ENCODE measurements at regions not wholly inside any gene's neighbourhood (a gene's known extent, or its start where the extent isn't known, plus 50 kb on each side); places are given as distances from the start of the nearest gene placed in this dataset.
A peak's percentile ranks its signal among the peaks of the same experiment; 100 is the strongest.

DNA sequence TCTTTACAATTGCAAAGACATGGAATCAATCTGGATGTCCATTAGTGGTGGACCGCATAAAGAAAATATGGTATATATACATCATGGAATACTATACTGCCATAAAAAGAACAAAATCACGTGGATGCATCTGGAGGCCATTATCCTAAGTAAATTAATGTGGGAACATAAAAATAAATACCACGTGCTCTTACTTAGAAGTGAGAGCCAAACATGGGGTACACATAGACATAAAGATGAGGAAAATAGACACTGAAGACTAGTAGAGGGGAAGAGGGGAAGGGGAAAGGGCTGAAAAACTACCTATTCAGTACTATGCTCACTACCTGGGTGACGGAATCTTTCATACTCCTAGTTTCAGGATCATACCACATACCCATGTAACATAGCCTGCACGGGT lies 179.3 kb upstream of the TECRL start:
- H3K4me3 ChIP-seq (ENCODE audit: low read length), result no peak overlapping the region
- H4K20me1 ChIP-seq (ENCODE audit: insufficient read depth, low read length), result no peaks in the 10 kb centered on the region
- no peak overlapping the region for H3K4me2 ChIP-seq (ENCODE audit: low read length)
- no peak overlapping the region for H3K9ac ChIP-seq (ENCODE audit: low read length)
- TF ChIP-seq, protein P1, sequence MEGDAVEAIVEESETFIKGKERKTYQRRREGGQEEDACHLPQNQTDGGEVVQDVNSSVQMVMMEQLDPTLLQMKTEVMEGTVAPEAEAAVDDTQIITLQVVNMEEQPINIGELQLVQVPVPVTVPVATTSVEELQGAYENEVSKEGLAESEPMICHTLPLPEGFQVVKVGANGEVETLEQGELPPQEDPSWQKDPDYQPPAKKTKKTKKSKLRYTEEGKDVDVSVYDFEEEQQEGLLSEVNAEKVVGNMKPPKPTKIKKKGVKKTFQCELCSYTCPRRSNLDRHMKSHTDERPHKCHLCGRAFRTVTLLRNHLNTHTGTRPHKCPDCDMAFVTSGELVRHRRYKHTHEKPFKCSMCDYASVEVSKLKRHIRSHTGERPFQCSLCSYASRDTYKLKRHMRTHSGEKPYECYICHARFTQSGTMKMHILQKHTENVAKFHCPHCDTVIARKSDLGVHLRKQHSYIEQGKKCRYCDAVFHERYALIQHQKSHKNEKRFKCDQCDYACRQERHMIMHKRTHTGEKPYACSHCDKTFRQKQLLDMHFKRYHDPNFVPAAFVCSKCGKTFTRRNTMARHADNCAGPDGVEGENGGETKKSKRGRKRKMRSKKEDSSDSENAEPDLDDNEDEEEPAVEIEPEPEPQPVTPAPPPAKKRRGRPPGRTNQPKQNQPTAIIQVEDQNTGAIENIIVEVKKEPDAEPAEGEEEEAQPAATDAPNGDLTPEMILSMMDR (IDR thresholded peaks at IDR 0.05; ENCODE audit: low read depth, low read length), result no peak
- no peak for TF ChIP-seq EZH2phosphoT487 (IDR thresholded peaks at IDR 0.05; ENCODE audit: low read depth)
- H3K79me2 ChIP-seq (ENCODE audit: low read length), result no peaks in the 10 kb centered on the region
- no peaks in the 10 kb centered on the region for H3K27me3 ChIP-seq (ENCODE audit: low read depth, low read length)
- no peaks in the 10 kb centered on the region for H3K36me3 ChIP-seq (replicated peaks; ENCODE audit: low read depth, low read length)
- H3K9me3 ChIP-seq (ENCODE audit: insufficient read depth, low read length), result no peaks in the 10 kb centered on the region
- no peak overlapping the region for H3K27ac ChIP-seq (ENCODE audit: low read length)
- H3K4me1 ChIP-seq (ENCODE audit: low read length), result peaks cover 8% of the 10 kb centered on the region
- no peak overlapping the region for H2AFZ ChIP-seq (ENCODE audit: low read depth, low read length)

DNA sequence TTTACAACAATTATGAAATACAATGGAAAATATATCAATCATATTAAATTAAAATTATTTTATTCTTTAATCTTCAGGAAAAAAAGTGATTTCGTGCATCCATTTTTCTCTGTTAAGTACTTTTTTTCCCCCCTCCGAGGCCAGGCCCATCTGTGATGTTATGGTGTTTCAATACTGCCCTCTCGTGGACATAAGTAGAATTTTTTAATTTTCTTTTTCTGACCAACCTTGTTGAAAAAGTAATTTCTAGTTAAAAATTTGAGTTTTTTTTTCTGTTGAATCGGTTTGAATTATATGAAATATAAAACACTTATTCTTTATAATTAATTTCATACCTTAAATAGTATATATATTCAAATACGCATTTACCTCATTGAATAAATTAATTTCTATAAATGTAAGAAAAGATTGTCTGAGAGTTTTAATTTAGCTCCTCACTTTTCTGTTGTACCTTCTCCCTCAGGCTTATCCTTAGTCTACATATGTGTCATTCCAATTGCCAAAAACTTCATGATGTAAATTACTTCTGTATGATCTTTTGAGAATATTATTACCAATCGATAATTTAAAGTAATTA lies 175.8 kb upstream of the TECRL start:
- no peaks in the 10 kb centered on the region for H3K36me3 ChIP-seq (replicated peaks; ENCODE audit: low read depth, low read length)
- H4K20me1 ChIP-seq (ENCODE audit: insufficient read depth, low read length), result no peaks in the 10 kb centered on the region
- TF ChIP-seq, protein P1 (IDR thresholded peaks at IDR 0.05; ENCODE audit: low read depth, low read length), result peak; percentile 51
- no peak for TF ChIP-seq EZH2phosphoT487 (IDR thresholded peaks at IDR 0.05; ENCODE audit: low read depth)
- no peaks in the 10 kb centered on the region for H3K79me2 ChIP-seq (ENCODE audit: low read length)
- no peak overlapping the region for H3K4me3 ChIP-seq (ENCODE audit: low read length)
- no peak overlapping the region for H3K4me2 ChIP-seq (ENCODE audit: low read length)
- peaks cover 8% of the 10 kb centered on the region for H3K4me1 ChIP-seq (ENCODE audit: low read length)
- H3K9ac ChIP-seq (ENCODE audit: low read length), result no peak overlapping the region
- no peaks in the 10 kb centered on the region for H3K27me3 ChIP-seq (ENCODE audit: low read depth, low read length)
- H2AFZ ChIP-seq (ENCODE audit: low read depth, low read length), result no peak overlapping the region
- H3K9me3 ChIP-seq (ENCODE audit: insufficient read depth, low read length), result no peaks in the 10 kb centered on the region
- no peak overlapping the region for H3K27ac ChIP-seq (ENCODE audit: low read length)

DNA sequence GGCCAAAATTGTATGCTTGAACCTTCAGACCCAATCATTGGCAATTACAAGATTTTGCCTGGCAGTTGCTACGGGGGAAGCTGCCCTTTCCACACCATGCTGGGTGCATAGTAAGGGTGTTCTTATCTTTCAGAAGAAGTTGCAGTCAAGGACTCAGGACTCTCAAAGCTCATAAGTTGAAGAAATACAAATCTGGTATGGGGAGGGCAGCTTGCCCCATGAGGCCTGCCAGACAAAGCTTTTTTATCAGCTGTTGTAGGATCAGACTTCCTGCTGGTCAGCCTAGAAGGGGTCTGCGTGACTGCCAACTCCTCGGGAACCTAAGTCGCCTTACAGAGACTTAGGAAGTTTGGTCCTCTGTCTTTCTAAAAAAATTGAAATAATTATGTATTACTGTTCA lies 174.9 kb upstream of the TECRL start:
- Histone ChIP-seq H3K79me2 (ENCODE audit: low read length) (no peaks in the 10 kb centered on the region), H3K4me3 (ENCODE audit: low read length) (no peak overlapping the region), H2AFZ (ENCODE audit: low read depth, low read length) (no peak overlapping the region), H4K20me1 (ENCODE audit: insufficient read depth, low read length) (no peaks in the 10 kb centered on the region), H3K27me3 (ENCODE audit: low read depth, low read length) (no peaks in the 10 kb centered on the region), H3K27ac (ENCODE audit: low read length) (no peak overlapping the region), H3K4me2 (ENCODE audit: low read length) (no peak overlapping the region), H3K9me3 (ENCODE audit: insufficient read depth, low read length) (no peaks in the 10 kb centered on the region), H3K9ac (ENCODE audit: low read length) (no peak overlapping the region), H3K36me3 (replicated peaks; ENCODE audit: low read depth, low read length) (no peaks in the 10 kb centered on the region), H3K4me1 (ENCODE audit: low read length) (peaks cover 8% of the 10 kb centered on the region)
- TF ChIP-seq, protein P1 (IDR thresholded peaks at IDR 0.05; ENCODE audit: low read depth, low read length), result no peak
- no peak for TF ChIP-seq EZH2phosphoT487 (IDR thresholded peaks at IDR 0.05; ENCODE audit: low read depth)

DNA sequence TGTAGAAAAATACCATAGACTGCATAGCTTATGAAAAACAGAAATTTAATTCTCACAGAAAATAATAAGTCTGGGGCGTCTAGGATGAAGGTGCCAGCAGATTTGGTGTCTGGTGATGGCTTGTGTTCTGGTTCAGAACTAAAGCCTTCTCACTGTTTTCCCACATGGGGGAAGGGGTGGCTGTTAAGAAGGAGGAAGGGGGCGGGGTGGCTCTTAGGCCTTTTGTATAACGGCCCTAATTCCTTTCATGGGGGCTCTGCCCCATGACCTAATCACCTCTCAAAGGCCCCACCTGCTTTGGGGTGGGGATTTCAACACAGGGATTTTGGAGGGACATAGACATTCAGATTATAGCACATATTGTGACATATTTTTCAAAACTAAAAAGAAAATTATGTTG lies 173.2 kb upstream of the TECRL start:
- Histone ChIP-seq H3K4me2 (ENCODE audit: low read length) (no peak overlapping the region), H3K27ac (ENCODE audit: low read length) (no peak overlapping the region), H4K20me1 (ENCODE audit: insufficient read depth, low read length) (no peaks in the 10 kb centered on the region), H3K4me1 (ENCODE audit: low read length) (peaks cover 6% of the 10 kb centered on the region), H3K4me3 (ENCODE audit: low read length) (no peak overlapping the region), H3K79me2 (ENCODE audit: low read length) (no peaks in the 10 kb centered on the region), H3K36me3 (replicated peaks; ENCODE audit: low read depth, low read length) (no peaks in the 10 kb centered on the region), H2AFZ (ENCODE audit: low read depth, low read length) (no peak overlapping the region), H3K27me3 (ENCODE audit: low read depth, low read length) (no peaks in the 10 kb centered on the region), H3K9ac (ENCODE audit: low read length) (no peak overlapping the region), H3K9me3 (ENCODE audit: insufficient read depth, low read length) (no peaks in the 10 kb centered on the region)
- TF ChIP-seq, protein P1 (IDR thresholded peaks at IDR 0.05; ENCODE audit: low read depth, low read length), result no peak
- no peak for TF ChIP-seq EZH2phosphoT487 (IDR thresholded peaks at IDR 0.05; ENCODE audit: low read depth)
